ENCODE measurements at regions not wholly inside any gene's neighbourhood (a gene's known extent, or its start where the extent isn't known, plus 50 kb on each side); places are given as distances from the start of the nearest gene placed in this dataset.

GRCh38 chr10:4434516-4435071 lies 391.4 kb upstream of the AKR1E2 start:
- CTCF ChIA-PET: no interaction called here
- TF ChIP-seq TCF7L2 (IDR thresholded peaks at IDR 0.05; ENCODE audit: low read depth, low read length) (no peak), CTCF (IDR thresholded peaks at IDR 0.05) (no peak), REST (IDR thresholded peaks at IDR 0.05; ENCODE audit: insufficient read depth in 1 of 2, low read depth in 2 of 2, low read length in 1 of 2) (no peak), SIN3A (IDR thresholded peaks at IDR 0.05; ENCODE audit: borderline replicate concordance, insufficient read depth, low read depth, low read length) (no peak), POLR2AphosphoS5 (IDR thresholded peaks at IDR 0.05; ENCODE audit: low read depth, low read length) (no peak)
- ATAC-seq (no peak), DNase-seq (ENCODE audit: low read depth, low spot score) (no peak)
- POLR2A ChIA-PET: no interaction called here
- BruUV-seq (replicated peaks): no TSS peak
- in situ Hi-C loops (cut with HindIII; ENCODE audit: low pct_unique_long_range_greater_than_20kb, low sequenced_read_pairs): no loop called here
- peaks cover 15% of the 10 kb centered on the region; the same call in 1 of the 2 replicates for H3K9me3 ChIP-seq (ENCODE audit: control insufficient read depth, insufficient read depth, low read depth, low read length)
- intact Hi-C loops (cut with micrococcal nuclease; ENCODE audit: unreplicated experiment): no loop called here
- H3K4me3 ChIP-seq (ENCODE audit: low read depth in 2 of 2, low read length in 2 of 2): no peak overlapping the region
- H3K27me3 ChIP-seq (ENCODE audit: control insufficient read depth, insufficient read depth, low read length): no peaks in the 10 kb centered on the region
- no peaks in the 10 kb centered on the region; the same call in none of the 2 replicates for H3K4me1 ChIP-seq (ENCODE audit: control insufficient read depth, insufficient read depth, low read length)
- H3K36me3 ChIP-seq (ENCODE audit: control insufficient read depth, insufficient read depth, low read length): no peaks in the 10 kb centered on the region
- H3K27ac ChIP-seq (ENCODE audit: low read length): no peak overlapping the region

GRCh38 chr10:4434105-4434504 lies 391.9 kb upstream of the AKR1E2 start:
- intact Hi-C loops (cut with micrococcal nuclease; ENCODE audit: unreplicated experiment): no loop called here
- no peak for ATAC-seq
- Histone ChIP-seq H3K36me3 (ENCODE audit: control insufficient read depth, insufficient read depth, low read length) (no peaks in the 10 kb centered on the region), H3K4me3 (ENCODE audit: low read depth in 2 of 2, low read length in 2 of 2) (no peak overlapping the region), H3K9me3 (ENCODE audit: control insufficient read depth, insufficient read depth, low read depth, low read length) (peaks cover 10% of the 10 kb centered on the region; the same call in 1 of the 2 replicates), H3K27ac (ENCODE audit: low read length) (no peak overlapping the region), H3K27me3 (ENCODE audit: control insufficient read depth, insufficient read depth, low read length) (no peaks in the 10 kb centered on the region), H3K4me1 (ENCODE audit: control insufficient read depth, insufficient read depth, low read length) (no peaks in the 10 kb centered on the region; the same call in none of the 2 replicates)
- no TSS peak for BruUV-seq (replicated peaks)
- in situ Hi-C loops (cut with HindIII; ENCODE audit: low pct_unique_long_range_greater_than_20kb, low sequenced_read_pairs): no loop called here
- DNase-seq (ENCODE audit: low read depth, low spot score): no peak
- POLR2A ChIA-PET: no interaction called here
- CTCF ChIA-PET: no interaction called here
- TF ChIP-seq REST (IDR thresholded peaks at IDR 0.05; ENCODE audit: insufficient read depth in 1 of 2, low read depth in 2 of 2, low read length in 1 of 2): no peak
- no peak for TF ChIP-seq TCF7L2 (IDR thresholded peaks at IDR 0.05; ENCODE audit: low read depth, low read length)
- TF ChIP-seq SIN3A (IDR thresholded peaks at IDR 0.05; ENCODE audit: borderline replicate concordance, insufficient read depth, low read depth, low read length): no peak
- TF ChIP-seq POLR2AphosphoS5 (IDR thresholded peaks at IDR 0.05; ENCODE audit: low read depth, low read length): no peak
- TF ChIP-seq CTCF (IDR thresholded peaks at IDR 0.05): no peak

All from Panc1 (cell line).